Loucy (cell line): ENCODE measurements at regions not wholly inside any gene's neighbourhood (a gene's known extent, or its start where the extent isn't known, plus 50 kb on each side); places are given as distances from the start of the nearest gene placed in this dataset.

ENCODE experiments used
- H2AFZ ChIP-seq: fragments of 200-600 bp; sonication (generic); 2 replicates; pipeline ENCODE4 v1.6.0; 2016; ENCODE audit warnings: antibody characterized with exemption, mild to moderate bottlenecking, low read length, moderate library complexity
- H3F3A ChIP-seq: fragments of 200-600 bp; 2 replicates; pipeline ENCODE4 v1.6.0; 2016; ENCODE audit warnings: antibody characterized with exemption, low read depth, mild to moderate bottlenecking
- H3K27me3 ChIP-seq: fragments of 200-600 bp; sonication (generic); 2 replicates; pipeline ENCODE4 v1.6.1; 2014; ENCODE audit warnings: low read length, mild to moderate bottlenecking; ENCODE audit not compliant: insufficient read depth, poor library complexity, severe bottlenecking
- H3K36me3 ChIP-seq: fragments of 200-600 bp; sonication (generic); 2 replicates; pipeline ENCODE4 v1.6.1; 2016; ENCODE audit warnings: low read length; ENCODE audit not compliant: insufficient read depth
- H3K4me1 ChIP-seq: fragments of 200-600 bp; sonication (generic); 2 replicates; pipeline ENCODE4 v1.5.1; 2014; ENCODE audit warnings: low read length, mild to moderate bottlenecking; ENCODE audit not compliant: insufficient read depth, poor library complexity, severe bottlenecking
- H3K4me2 ChIP-seq: fragments of 200-600 bp; sonication (generic); 2 replicates; pipeline ENCODE4 v1.6.0; 2014; ENCODE audit warnings: antibody characterized with exemption, low read length, low read depth, mild to moderate bottlenecking; ENCODE audit not compliant: poor library complexity, severe bottlenecking
- H3K4me3 ChIP-seq: fragments of 200-600 bp; sonication (generic); 2 replicates; pipeline ENCODE4 v1.5.1; 2014; ENCODE audit warnings: low read length, mild to moderate bottlenecking, mixed read lengths; ENCODE audit not compliant: poor library complexity, severe bottlenecking
- H3K79me2 ChIP-seq: fragments of 200-600 bp; sonication (generic); 2 replicates; pipeline ENCODE4 v1.6.1; 2014; ENCODE audit warnings: low read length; ENCODE audit not compliant: insufficient read depth
- H3K9ac ChIP-seq: fragments of 200-600 bp; sonication (generic); 2 replicates; pipeline ENCODE4 v1.6.0; 2014; ENCODE audit warnings: mild to moderate bottlenecking, low read depth, low read length, moderate library complexity; ENCODE audit not compliant: poor library complexity, severe bottlenecking
- H3K9me2 ChIP-seq: fragments of 200-600 bp; sonication (generic); replicated peaks from 2 replicates; pipeline ENCODE4 v1.6.1; 2016; ENCODE audit warnings: low read depth, low read length, mixed read lengths
- H3K9me3 ChIP-seq: fragments of 200-600 bp; sonication (generic); 2 replicates; pipeline ENCODE4 v1.6.1; 2014; ENCODE audit warnings: mild to moderate bottlenecking, antibody characterized with exemption, low read length, low read depth; ENCODE audit not compliant: insufficient read depth
- H4K20me1 ChIP-seq: fragments of 200-600 bp; sonication (generic); 2 replicates; pipeline ENCODE4 v1.6.0; 2014; ENCODE audit warnings: antibody characterized with exemption, low read length, mild to moderate bottlenecking; ENCODE audit not compliant: insufficient read depth, poor library complexity, severe bottlenecking
- EZH2phosphoT487 ChIP-seq: fragments of 200-600 bp; IDR thresholded peaks from 2 replicates; pipeline ENCODE4 v1.6.1; 2018; ENCODE audit warnings: antibody characterized with exemption, mild to moderate bottlenecking, moderate library complexity, borderline replicate concordance
- TF ChIP-seq, protein P1 (sequence below): fragments of 200-600 bp; sonication (generic); conservative IDR thresholded peaks from 2 replicates; pipeline ENCODE4 v1.5.1; 2014; ENCODE audit warnings: mild to moderate bottlenecking, antibody characterized with exemption, low read length

DNA sequence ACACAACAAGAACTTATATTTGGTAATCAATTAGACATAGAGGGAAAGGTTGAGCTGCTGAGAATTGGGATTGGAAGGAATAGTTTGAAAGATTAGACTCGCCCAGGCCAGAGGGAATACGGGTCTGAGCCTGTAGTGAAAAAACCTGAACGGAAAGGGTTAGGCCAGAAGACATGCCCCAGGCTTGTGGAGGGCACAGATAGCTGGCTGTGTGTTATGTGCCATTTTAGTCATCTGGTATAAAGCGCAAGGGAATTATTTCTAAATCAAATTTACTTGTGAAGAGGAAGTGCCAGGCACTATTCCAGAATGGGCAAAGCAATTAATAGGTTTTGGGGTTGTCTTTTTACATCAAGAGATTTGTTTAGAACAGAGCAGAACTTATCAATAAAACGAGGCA is 187.5 kb upstream of the ANKRD50 start:
- Histone ChIP-seq H3K9ac (no peak overlapping the region), H3K79me2 (no peaks in the 10 kb centered on the region), H3K4me1 (no peaks in the 10 kb centered on the region), H3K4me2 (no peak overlapping the region), H3K36me3 (no peaks in the 10 kb centered on the region), H3K27me3 (no peaks in the 10 kb centered on the region), H4K20me1 (no peaks in the 10 kb centered on the region), H3K4me3 (no peak overlapping the region), H3K9me2 (no peaks in the 10 kb centered on the region), H3K9me3 (no peaks in the 10 kb centered on the region), H2AFZ (no peak overlapping the region), H3F3A (no peaks in the 10 kb centered on the region)
- TF ChIP-seq, protein P1, sequence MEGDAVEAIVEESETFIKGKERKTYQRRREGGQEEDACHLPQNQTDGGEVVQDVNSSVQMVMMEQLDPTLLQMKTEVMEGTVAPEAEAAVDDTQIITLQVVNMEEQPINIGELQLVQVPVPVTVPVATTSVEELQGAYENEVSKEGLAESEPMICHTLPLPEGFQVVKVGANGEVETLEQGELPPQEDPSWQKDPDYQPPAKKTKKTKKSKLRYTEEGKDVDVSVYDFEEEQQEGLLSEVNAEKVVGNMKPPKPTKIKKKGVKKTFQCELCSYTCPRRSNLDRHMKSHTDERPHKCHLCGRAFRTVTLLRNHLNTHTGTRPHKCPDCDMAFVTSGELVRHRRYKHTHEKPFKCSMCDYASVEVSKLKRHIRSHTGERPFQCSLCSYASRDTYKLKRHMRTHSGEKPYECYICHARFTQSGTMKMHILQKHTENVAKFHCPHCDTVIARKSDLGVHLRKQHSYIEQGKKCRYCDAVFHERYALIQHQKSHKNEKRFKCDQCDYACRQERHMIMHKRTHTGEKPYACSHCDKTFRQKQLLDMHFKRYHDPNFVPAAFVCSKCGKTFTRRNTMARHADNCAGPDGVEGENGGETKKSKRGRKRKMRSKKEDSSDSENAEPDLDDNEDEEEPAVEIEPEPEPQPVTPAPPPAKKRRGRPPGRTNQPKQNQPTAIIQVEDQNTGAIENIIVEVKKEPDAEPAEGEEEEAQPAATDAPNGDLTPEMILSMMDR = no peak
- TF ChIP-seq EZH2phosphoT487 = no peak

DNA sequence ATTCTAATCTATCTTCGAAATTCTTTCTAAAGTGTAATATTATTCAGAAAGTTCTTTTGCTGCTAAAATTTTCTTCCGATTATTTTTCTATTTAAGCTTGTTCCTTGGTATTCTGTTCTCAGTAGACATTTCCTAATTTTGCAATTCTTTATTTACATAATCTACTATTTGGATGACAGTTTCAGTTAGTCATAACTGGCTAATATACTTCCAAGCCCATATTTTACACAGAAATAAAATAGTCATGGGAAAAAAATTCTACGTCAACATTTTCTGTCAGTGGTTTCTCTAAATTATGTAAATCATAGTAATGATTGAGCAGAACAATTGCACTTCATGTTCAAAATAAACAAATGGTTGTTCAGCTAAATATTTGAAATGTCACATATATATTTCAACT is 178.0 kb upstream of the ANKRD50 start:
- Histone ChIP-seq H3K4me2 (no peak overlapping the region), H3K27me3 (no peaks in the 10 kb centered on the region), H4K20me1 (no peaks in the 10 kb centered on the region), H3F3A (no peaks in the 10 kb centered on the region), H3K9me3 (no peaks in the 10 kb centered on the region), H2AFZ (no peak overlapping the region), H3K79me2 (no peaks in the 10 kb centered on the region), H3K36me3 (no peaks in the 10 kb centered on the region), H3K4me3 (no peak overlapping the region), H3K9me2 (no peaks in the 10 kb centered on the region), H3K9ac (no peak overlapping the region), H3K4me1 (no peaks in the 10 kb centered on the region)
- TF ChIP-seq, protein P1 = no peak
- TF ChIP-seq EZH2phosphoT487 = no peak

DNA sequence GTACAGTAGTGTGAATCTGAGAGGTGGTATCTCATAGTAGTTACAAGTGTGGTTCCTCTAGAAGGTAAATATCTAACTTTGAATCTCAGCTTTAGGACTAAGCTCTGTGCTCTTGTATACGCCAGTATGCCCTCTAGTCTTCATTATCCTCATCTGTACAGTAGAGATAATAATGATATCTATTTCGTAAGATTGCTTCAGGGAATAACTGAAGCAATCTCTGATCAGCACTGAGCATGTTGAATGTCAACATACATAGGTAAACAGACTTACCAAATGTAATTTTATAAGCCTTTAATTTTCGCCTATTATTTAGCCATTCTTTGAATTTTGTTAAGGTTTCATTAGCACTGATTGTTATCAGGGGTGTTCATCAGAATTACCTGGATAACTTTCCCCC is 175.2 kb upstream of the ANKRD50 start:
- Histone ChIP-seq H3K4me1 (no peaks in the 10 kb centered on the region), H3K27me3 (no peaks in the 10 kb centered on the region), H3K4me3 (no peak overlapping the region), H3K9me3 (no peaks in the 10 kb centered on the region), H3K9me2 (no peaks in the 10 kb centered on the region), H3K4me2 (no peak overlapping the region), H3K36me3 (no peaks in the 10 kb centered on the region), H3F3A (no peaks in the 10 kb centered on the region), H3K9ac (no peak overlapping the region), H2AFZ (no peak overlapping the region), H3K79me2 (no peaks in the 10 kb centered on the region), H4K20me1 (no peaks in the 10 kb centered on the region)
- TF ChIP-seq EZH2phosphoT487 = no peak
- TF ChIP-seq, protein P1 = no peak
